Left hindlimb (tissue), 1 donor: ENCODE measurements at regions not wholly inside any gene's neighbourhood (a gene's known extent, or its start where the extent isn't known, plus 50 kb on each side); places are given as distances from the start of the nearest gene placed in this dataset.

Experiments
- DNase-seq: peaks from one replicate; pipeline ENCODE4 v3.0.0-alpha.2; 2018

DNA sequence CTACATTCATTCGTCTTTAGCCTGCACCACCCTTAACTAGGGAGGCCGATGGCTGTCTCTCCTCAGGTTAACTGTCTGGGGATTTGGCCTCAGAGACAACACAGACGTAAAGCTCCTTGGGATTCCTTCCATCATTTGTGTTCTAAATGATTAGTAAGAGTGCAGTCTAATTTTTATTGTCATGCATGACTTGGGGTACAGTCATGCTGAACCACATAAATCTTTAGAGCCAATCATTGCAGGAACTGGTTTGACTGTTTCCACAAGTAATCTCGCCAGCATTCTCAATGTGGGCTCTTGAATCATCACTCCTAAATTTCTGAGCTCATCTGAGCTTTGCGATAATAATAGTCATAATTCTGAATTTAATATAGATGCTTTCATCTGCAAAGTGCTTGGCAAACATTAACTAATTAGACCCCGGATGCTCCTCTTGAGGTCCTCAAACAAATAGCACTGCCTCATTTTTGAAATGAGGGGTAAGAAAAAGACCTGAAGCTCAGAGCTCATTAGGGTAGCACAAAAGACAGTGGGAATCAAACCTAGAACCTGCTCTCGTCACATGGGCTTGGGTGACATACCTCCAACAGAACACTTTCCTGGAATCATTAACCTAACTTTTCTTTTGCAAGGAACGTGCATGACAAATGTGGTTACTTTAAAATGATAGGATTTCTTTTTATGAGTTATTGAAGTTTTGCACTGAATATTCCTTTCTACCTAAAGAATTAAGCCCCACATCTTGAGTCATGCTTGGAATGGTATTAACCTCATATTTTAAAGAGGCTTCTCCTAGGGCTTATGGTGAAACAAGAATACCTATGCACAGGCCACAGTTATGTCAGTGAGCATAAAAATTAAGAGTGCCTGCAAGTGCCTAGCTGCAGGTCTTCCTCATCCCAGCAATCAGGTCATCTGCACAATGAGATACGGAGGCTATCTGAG is 118.9 kb upstream of the NRP1 start:
- no peak for DNase-seq

DNA sequence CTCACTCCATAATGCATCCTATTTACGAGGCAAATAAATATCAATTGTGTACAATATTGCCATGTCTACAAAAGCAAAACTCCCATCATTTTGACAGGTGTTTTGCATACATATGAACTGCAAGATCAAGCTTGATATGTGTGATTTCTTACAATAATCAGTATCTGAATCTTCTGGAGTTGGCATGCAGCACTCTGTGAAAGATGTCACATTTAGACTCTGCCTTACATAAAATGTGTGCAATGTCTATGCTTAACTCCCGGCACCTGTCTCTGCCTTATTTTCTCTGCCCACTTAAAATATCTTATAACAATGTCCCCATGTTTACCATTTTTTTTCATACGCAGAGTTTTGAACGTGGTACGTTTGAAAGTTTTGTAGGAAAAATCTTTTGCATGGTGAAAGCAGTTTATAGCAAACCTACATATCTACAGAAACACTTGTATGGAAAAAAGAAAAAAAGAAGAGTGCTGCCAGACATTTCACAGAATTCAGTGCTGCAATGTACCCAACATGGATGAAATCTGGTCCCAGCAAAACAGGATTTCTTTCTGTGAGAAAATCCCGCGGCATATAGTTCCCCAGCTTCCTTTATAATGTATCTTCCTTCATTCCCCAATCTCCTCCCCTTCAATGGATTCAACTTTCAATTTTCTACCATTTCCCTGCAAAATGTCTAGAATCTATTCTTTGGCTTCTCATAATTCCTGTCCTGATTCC is 114.1 kb upstream of the NRP1 start:
- DNase-seq, result no peak

DNA sequence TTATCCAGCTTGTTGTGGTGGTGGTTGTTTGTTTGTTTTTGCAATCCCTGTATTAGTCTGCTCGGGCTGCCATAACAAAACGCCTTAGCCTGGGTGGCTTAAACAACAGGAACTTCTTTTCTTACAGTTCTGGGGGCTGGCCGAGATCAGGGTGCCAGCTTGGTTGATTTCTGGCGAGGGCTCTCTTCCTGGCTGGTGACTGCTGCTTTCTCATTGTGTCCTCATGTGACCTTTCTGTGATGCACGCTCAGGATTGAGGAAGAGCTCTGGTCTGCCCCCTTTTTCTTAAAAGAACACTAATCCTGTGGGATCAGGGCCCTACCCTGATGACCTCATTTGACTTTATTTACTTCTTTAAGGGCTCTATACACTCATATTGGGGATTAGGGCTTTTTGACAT is 107.1 kb upstream of the NRP1 start:
- no peak for DNase-seq

DNA sequence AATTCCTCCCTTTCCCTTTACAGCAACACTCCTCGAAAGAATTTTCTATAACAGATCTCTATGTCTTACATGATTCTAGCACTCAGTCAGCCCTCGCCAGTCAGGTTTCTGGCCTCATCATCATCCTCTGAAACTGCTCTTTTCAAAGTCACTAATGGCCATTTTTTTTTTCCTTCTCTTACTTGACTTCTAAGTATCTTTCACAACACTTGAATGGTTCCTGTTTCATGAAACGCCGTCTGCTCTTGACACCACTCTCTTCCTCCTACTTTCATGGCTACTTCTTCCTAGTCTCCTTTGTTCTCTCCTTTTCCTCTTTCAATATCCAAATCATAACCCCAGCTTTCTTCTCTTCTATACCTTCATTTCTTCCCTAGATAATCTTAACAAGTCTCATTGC is 100.5 kb upstream of the NRP1 start:
- no peak for DNase-seq

DNA sequence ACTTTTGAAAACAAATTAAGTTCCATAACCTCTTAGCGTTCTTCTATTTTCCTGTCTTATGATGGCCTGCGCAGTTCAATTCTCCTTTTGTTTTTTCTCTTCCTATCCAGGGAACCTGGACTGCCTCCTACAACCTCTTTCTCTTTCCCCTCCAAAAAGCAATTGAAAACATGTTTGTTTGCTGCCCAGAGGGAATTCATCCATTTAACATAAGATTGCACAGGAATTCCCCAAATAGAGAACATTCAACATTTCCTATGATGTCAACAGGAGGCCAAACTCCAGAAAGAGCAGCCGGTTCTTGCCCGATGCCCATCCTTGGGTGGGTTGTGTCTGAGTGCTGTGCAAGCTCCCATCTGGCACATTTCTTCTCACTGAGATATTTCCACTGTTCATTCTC is 94.2 kb upstream of the NRP1 start:
- DNase-seq, result no peak

DNA sequence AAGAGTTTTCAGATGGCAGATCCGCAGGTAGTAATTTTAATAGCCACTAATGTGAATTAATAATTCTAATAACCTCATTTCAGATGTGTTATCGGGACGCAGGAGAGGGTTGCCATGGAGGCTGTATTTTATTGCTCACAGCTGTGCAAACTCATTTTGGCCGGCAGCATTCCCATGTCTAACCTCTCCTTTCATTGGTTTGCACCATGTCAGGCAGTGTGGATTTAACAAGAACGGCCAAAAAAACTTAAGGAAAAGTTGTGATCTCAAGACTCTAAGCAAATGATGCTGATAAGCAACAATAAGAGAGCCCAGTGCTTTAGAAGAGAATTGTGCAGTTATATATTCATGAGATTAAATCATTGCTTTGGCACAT is 88.7 kb upstream of the NRP1 start:
- peak; percentile 75 for DNase-seq

DNA sequence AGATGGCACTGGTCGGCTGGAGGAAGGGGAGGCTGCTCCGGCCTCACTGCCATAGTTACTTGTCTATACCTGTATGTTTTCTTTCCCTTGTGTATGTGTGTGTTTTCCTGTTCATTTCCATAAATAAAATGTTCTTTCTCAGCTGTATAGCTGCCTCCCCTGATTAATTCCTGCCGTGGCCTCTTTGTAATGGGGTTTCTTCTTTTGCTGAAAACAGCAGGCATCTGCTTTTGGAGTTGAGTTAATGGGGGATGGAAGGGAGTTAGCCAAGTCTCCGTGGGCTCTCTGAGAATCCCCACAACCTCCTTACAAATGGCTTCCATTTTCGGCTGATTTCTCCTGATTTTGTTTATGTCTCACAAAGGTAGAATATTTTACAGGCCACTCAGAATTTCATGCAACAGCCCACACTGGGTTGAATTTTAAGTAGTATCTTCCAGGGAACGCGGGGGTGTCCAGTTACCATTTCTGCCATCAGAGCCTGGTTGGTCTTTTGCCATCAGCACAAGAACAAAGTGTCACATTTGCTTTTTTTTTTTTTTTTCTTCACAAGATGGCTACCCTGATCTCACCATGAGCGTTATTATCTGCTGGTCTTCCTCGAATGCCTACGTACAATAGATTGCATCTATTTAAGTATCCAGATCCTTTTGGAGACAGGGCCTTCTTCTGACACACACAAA is 88.1 kb upstream of the NRP1 start:
- DNase-seq, result no peak

DNA sequence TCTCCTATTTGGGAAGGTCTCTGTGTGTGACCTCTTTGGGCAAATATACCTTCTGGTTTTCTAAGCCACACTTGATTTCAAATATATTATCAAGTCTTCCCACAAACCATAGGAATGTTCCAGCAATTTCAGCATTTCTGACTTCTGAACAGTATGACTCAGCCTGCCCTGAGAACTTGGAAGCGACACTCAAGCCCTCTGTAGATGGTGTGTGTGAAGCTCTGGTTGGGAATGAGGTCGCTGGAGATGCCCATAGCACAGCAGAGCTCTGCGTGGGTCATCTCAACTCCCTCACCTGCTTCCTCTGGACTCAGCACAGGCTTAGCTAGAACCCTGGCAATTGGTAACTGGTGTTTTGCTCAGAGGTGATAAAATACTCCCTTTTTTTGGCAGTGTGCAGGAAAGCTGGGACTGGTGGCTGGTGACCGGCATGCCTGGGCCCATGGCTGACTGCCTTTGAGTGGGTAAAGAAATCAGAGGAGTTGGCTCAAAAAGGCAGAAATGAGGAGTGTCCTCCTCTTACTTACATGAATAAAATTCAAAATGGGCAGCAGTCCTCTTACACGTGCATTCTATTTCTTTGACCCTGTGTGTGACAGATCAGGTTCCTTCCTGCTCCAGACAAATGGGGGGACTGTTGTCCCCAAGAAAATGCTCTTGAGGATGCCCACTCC is 87.5 kb upstream of the NRP1 start:
- DNase-seq, result peak; percentile 48

DNA sequence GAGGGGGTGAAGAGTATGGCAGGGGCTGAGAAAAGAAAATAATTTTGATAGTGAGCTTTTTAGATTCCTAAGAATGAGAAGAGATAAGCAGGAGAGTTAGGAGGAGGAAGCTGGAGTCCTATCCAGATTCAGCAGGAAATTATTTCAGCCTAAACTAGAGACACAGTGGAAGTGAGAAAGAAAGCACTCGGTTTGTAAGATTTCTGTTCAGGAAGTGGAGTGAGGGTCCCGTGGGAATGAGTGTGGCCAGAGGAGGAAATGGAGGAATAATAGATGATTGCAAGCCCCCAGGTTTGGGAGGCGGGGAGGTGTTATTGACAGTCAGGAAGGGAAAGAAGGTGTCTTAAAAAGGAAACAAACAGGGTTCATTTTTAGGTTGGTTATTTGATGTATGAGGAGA is 84.8 kb upstream of the NRP1 start:
- DNase-seq, result no peak

DNA sequence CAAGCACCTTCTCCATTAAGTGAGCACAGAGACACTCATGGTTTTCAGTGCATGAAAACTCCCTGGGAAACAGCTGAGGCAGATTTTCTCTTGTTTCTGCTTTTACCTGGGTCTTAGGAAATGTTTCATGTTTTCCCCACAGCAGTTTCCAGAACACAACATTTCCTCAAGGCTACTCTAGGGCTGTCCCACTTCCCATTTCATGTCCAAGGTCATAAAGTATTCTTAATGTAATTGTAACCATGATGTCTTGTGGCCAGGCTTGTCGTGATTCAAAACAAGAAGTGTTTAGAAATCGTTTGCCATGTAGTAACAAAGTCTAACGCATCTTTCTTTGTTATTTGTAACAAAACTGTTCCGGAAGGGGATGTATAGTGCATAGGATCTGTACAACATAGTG is 83.8 kb upstream of the NRP1 start:
- no peak for DNase-seq

DNA sequence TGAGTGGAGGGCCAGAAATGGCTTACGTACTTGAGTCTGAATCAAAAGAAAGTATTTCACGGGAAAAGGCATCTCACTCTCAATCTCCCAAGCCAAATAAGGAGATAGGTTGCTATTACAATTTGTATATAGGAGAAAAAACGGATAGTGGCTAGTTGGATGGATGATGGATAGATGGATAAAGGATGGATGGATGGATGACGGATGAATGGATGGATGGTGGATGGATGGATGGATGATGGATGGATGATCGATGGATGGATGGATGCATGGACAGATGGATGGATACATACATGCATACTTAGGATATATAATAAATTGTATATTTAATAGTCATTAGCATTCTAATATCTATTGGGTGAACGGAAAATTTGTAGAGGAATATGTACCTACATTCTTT is 82.2 kb upstream of the NRP1 start:
- no peak for DNase-seq

DNA sequence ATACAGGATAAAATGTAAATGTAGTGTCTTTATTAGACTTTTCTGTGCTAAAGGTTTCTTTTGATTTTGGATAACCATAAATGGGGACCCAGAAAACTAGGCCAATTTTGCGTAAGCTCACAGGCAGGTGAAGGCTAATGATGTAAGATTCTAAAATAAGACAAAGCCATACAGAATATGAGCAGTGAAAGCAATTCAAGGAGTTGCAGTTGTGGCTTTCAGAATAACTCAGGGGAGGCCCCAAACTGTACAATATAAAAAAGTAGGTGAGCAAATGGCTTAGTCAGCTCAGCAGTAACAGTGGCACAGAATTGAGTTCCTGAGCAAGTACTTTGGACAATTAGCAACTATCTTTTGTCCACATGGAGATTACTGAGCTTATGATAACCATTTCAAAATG is 81.7 kb upstream of the NRP1 start:
- no peak for DNase-seq

DNA sequence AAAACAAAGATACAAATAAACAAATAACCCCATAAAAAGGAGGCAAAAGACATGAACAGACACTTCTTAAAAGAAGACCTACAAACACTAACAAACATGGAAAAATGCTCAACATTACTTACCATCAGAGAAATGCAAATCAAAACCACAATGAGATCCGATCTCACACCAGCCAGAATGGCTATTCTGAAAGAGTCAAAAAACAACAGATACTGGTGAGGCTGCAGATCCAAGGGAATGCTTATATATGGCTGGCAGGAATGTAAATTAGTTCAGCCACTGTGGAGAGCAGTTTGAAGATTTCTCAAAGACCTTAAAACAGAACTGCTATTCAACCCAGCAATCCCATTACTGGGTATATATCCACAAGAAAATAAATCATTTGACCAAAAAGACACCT is 80.4 kb upstream of the NRP1 start:
- no peak for DNase-seq

DNA sequence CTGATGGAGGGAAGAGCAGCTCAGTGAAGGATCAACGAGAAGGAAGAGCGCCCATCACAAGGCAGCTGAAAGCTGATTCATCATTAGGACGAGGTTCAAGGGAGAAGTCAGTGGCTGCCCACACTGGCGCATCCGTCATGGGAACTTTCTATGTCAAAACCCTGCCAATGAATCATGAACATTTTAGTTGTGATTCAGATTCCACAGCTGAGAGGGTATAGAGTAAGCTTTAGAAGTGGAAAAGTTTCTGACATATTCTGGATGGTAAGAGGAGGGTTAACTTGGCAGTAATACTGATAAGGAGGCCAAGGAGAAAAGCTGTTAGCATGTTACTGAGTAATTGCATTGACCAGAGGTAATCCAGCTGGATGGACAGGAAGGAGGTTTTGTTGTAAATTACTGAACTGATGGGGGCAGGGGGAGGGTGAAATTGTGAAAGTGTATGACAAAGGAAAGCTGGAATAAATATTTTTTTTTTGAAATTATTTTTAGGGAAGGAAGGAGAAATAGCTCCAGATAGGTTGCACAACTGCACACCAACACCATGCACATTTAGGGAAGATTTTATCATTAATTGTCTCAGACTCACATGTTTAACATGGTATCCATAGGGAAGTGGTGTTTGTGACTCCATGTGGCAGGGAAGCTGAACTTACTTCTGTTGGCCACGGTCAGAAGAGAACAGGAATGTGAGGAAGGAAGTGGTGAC is 78.3 kb upstream of the NRP1 start:
- DNase-seq, result no peak

DNA sequence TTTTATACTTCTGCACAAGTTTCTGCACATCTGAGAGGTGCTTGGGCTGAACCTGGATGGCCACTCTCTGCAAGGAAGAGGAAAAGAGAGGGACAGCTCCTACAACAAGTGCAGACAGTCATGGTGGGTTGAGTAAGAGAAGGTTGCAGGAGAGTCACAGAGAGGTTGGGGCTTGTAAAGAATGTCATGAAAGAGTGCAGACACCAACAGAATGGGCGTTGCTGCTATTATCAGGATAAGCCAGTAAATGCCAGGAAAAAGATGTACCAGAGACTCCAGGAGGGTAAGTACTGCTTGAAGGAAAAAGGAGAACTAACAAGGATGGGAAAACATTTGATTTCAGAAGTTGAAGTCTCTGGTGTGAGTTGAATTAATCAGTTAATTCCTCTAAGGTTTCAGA is 77.8 kb upstream of the NRP1 start:
- DNase-seq, result no peak

DNA sequence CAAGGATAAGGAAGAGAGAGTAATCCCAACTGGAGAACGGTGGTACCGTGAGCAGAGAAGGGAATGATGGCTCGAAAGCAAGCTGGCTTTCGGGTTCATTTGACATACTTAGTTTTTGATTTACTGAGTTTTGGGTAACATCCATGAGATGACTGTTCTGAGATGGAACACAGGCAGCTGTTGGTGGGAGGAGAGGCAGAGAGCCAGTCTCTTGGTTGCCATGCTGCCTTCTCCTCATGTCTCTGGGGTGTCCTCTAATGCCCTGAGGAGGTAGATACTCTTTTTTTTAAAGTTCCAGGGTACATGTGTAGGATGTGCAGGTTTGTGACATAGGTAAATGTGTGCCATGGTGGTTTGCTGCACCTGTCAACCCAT is 76.4 kb upstream of the NRP1 start:
- no peak for DNase-seq

DNA sequence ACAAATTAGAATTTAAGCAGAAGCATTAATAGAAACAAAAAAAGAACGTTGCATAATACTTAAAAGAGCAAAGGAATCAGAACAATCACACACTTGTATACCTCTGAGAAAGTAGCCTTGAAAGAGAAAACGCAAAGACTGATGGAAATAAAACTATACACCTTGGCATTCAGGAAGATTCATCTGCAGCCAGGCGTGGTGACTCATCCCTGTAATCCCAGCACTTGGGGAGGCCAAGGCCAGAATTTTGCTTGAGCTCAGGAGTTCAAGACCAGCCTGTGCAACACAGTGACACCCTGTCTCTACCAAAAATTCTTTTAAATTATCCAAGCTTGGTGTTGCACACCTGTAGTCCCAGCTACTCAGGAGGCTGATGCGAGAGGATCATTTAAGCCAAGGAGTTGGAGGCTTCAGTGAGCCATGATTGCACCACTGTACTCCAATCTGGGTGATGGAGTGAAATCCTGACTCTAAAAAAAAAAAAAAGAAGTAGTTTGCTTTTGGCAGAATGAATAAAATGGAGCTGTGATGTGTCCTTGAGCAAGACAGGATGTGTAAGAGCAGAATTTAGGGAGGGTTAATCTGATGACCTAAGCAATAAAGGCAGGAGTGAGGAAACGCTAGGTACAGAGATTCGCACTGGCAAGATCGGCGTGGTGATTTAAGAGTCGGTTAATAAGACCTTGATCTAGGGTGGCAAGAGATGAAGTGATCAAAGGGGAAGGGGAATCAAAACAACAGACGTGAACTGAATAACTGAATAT is 75.8 kb upstream of the NRP1 start:
- no peak for DNase-seq

DNA sequence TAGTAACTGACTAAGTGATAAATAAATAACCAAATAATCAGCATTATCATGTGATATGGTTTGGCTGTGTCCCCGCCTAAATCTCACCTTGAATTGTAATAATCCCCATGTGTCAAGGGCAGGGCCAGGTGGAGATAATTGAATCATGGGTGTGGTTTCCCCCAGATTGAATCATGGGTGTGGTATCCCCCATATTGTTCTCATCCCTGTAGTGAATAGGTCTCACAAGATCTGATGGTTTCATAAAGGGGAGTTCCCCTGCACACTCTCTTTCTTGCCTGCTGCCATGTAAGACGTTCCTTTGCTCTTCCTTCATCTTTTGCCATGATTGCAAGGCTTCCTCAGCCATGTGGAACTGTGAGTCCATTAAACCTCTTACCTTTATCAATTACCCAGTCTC is 72.1 kb upstream of the NRP1 start:
- no peak for DNase-seq

DNA sequence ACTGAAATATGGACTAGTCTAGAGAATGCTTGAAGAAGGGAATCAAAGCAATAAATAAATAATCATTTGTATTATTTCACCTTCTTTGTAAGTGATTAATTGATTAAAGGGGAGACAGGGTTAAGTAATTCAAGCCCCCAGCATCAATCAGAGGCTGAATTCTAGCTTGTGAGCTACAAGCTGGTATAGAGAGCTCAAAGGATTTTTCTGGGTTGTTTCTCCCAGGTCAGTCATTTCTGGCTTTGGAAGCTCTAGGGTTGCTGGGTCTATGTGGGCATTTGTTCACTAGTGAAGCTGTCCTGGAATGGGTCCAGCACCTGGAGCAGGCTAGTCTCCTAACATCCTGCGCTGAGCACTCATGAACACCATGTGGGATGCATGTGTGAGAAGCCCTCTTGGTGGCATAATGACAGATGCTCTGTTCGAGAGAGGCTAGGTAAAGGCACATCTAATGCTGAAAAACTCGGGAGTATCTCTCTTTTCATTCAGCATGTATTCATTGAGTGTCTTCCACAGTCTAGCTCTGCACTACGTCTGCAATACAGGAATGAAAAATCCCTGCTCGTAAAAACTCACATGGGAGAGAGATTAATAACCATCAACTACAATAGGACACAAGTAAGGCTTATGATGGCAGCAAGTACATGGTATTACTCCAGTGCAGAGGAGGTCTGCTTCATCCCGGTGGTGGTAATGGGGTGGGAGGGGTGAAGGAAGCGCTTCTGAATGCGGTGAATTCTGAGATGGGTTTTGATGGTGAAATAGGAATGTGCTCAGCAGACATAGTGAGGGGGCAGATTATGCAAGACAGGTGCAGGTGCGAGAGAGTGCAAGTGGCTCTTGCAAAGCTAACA is 68.0 kb upstream of the NRP1 start:
- DNase-seq, result no peak

DNA sequence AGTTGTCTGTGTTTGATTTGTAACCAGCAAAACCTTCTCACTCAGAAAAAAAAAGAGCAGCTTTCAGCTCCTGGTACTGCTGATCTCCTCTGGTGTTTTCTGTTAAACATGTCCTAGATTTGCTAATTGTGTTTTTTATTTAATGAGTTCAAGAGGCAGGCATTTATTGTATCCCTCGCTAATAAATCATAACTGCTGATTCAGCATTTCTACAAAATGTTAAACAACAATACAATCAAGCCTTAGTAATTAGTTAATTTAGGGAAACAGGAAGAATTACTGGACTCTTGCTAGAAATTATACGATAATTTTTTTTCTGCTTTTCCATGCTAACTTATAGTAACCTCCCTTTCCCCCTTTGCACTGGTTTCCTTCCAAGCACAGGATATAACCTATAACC is 66.8 kb upstream of the NRP1 start:
- DNase-seq, result no peak

DNA sequence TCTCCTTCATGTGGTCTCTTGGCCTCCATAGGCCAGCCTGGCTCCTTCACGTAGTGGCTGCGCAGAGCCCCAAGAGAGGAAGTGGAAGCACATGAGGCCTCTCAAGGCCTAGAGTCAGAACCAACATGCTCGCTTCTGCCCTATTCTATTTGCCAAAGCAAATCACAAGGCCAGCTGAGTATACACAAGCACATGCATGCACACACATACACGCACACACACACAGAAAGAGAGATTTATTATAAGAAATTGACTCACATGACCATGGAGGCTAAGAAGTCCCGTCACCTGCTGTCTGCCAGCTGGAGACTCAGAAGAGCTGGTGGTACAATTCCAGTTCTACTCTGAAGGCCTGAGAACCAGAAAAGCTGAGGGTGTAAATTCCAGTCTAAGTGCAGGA is 64.3 kb upstream of the NRP1 start:
- DNase-seq, result no peak
